Uterus (tissue), 2 donors: ENCODE measurements at regions not wholly inside any gene's neighbourhood (a gene's known extent, or its start where the extent isn't known, plus 50 kb on each side); places are given as distances from the start of the nearest gene placed in this dataset.

Source experiments
- CTCF ChIP-seq, 4 experiments: fragments of 200-600 bp in 2 of 4; fragments of 450-650 bp in 2 of 4; sonication (generic) in 2 of 4; IDR thresholded peaks; one replicate each; pipeline ENCODE4 v1.5.1; 2016 to 2019; ENCODE audit warnings: antibody characterized with exemption in 4 of 4, mild to moderate bottlenecking in 2 of 4, moderate library complexity in 1 of 4
- POLR2A ChIP-seq, 2 donors: fragments of 450-650 bp; IDR thresholded peaks; one replicate each; pipeline ENCODE4 v1.6.1; 2016; ENCODE audit warnings: antibody characterized with exemption in 2 of 2, mild to moderate bottlenecking in 1 of 2, moderate library complexity in 1 of 2

DNA sequence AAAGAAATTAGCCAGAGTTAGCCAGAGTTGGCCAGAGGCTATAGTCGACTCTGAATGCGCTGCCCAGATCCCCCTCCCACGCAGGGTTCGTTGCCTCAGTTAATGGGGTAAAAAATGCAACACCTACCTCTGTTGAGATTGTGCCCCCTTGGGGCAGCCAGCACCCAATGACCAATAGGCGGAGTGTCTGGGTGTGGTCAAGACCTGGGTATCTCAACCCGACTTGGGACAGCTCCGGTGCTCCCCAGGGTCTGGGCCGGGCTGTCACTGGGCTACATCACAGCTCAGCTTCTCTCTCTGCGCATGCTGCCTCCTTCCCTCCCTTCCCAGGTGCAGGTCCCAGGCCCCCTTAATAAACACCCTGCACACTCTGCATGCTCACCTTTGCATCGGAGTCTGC, 59.6 kb upstream of the GCSH start:
- TF ChIP-seq CTCF (IDR thresholded peaks at IDR 0.05), result no peak
- TF ChIP-seq POLR2A (IDR thresholded peaks at IDR 0.05), result no peak
